HL-60 (cell line): ENCODE measurements at regions not wholly inside any gene's neighbourhood (a gene's known extent, or its start where the extent isn't known, plus 50 kb on each side); places are given as distances from the start of the nearest gene placed in this dataset.

Experiments
- DNase-seq, 2 experiments: peaks; one replicate each; pipeline ENCODE4 v3.0.0-alpha.2; 2010 to 2020; ENCODE audit warnings: low read depth in 1 of 2, low spot score in 1 of 2
- H3K27ac ChIP-seq: fragments of 250-450 bp; sonication (Bioruptor Pico); replicated peaks from 2 replicates; pipeline ENCODE4 v1.5.1; 2020; ENCODE audit warnings: mild to moderate bottlenecking, moderate library complexity
- H3K27me3 ChIP-seq: fragments of 250-450 bp; sonication (Bioruptor Pico); 2 replicates; pipeline ENCODE4 v1.5.1; 2021; ENCODE audit warnings: mild to moderate bottlenecking, moderate library complexity; ENCODE audit not compliant: insufficient read depth, poor library complexity, severe bottlenecking
- H3K4me3 ChIP-seq: replicated peaks from 2 replicates; pipeline ENCODE4 v1.5.1; 2011; ENCODE audit warnings: mild to moderate bottlenecking, control low read depth, low read length; ENCODE audit not compliant: insufficient read depth
- CTCF ChIP-seq: IDR thresholded peaks from one replicate; pipeline ENCODE4 v1.5.1; 2011; ENCODE audit warnings: low read length, control low read depth, inconsistent platforms; ENCODE audit not compliant: insufficient read depth
- GABPA ChIP-seq: IDR thresholded peaks from 2 replicates; pipeline ENCODE4 v1.6.1; 2012; ENCODE audit warnings: low read depth
- POLR2AphosphoS5 ChIP-seq: IDR thresholded peaks from 2 replicates; pipeline ENCODE4 v1.6.1; 2012; ENCODE audit warnings: low read depth
- REST ChIP-seq: IDR thresholded peaks from 2 replicates; pipeline ENCODE4 v1.6.1; 2012; ENCODE audit warnings: low read depth; ENCODE audit not compliant: insufficient replicate concordance
- SPI1 ChIP-seq: IDR thresholded peaks from 2 replicates; pipeline ENCODE4 v1.6.1; 2012; ENCODE audit warnings: low read depth, mild to moderate bottlenecking, borderline replicate concordance

- H3K27me3 ChIP-seq = no peaks in the 10 kb centered on the region
- no peak overlapping the region for H3K27ac ChIP-seq
- TF ChIP-seq SPI1 = no peak
- TF ChIP-seq CTCF = no peak
- TF ChIP-seq POLR2AphosphoS5 = no peak
- TF ChIP-seq REST = no peak
- TF ChIP-seq GABPA = no peak
- H3K4me3 ChIP-seq = no peak overlapping the region
- no peak for DNase-seq
These were observed 123.8 kb downstream of the LACC1 start for GRCh38 chr13:44003481-44003880.

- Histone ChIP-seq H3K27ac (no peak overlapping the region), H3K4me3 (no peak overlapping the region), H3K27me3 (no peaks in the 10 kb centered on the region)
- no peak for TF ChIP-seq CTCF
- TF ChIP-seq GABPA = no peak
- no peak for TF ChIP-seq REST
- no peak for DNase-seq
These were observed 125.2 kb downstream of the LACC1 start for GRCh38 chr13:44004878-44005277.

- no peak overlapping the region for H3K4me3 ChIP-seq
- TF ChIP-seq SPI1 = no peak
- no peak for TF ChIP-seq POLR2AphosphoS5
- TF ChIP-seq GABPA = no peak
- TF ChIP-seq REST = no peak
- TF ChIP-seq CTCF = no peak
These were observed 127.7 kb downstream of the LACC1 start for GRCh38 chr13:44007451-44007850.

More at GRCh38 chr13:44007451-44007850, 127.7 kb downstream of the LACC1 start:
- DNase-seq = no peak
- Histone ChIP-seq H3K27ac (no peak overlapping the region), H3K27me3 (no peaks in the 10 kb centered on the region)
